HG03521 (cell line): ENCODE measurements at regions not wholly inside any gene's neighbourhood (a gene's known extent, or its start where the extent isn't known, plus 50 kb on each side); places are given as distances from the start of the nearest gene placed in this dataset.

Experiments
- ATAC-seq: cut with Tn5 transposase; IDR thresholded peaks from one replicate; pipeline ENCODE4 v1.9.1; 2021; ENCODE audit warnings: mild to moderate bottlenecking, moderate library complexity; ENCODE audit not compliant: unreplicated experiment

DNA sequence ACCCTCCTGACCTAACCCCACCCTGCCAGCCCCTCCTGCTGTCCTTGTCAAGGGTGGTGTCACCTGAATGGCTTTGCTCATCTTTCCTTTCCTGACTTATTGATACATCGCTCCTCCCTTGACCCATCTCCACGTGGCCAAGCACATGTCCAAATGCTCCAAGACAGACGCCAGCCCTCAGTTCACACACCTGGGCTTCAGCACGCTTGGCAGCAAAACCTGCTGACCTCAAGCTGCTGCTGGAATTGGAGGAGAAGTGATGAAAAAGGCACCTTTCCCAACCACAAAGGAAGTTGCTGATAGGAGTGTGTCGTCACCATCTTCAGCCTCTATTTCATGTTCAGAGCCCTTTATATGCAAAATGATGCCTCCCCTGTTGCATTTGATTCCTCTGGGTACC, 141.3 kb downstream of the TLE3 start:
- ATAC-seq = no peak

DNA sequence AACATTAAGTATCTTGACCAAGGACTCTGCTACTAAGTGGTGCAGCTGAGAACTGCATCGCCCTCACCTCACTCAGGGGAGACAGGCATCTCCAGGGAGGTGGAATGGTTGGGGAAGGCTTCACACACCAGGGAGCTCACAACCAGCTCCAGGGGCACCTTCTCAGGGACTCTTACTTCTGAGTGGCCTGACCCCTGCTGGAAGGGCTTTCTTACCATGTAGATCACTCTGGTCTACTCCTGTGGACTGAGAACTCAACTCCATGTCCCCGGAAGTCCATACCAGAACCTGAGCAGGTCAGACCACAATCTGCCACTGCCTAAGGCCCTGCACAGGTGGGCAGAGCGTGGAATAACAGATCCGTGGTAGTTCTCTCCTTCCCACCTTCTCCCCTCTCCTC, 140.5 kb downstream of the TLE3 start:
- no peak for ATAC-seq

DNA sequence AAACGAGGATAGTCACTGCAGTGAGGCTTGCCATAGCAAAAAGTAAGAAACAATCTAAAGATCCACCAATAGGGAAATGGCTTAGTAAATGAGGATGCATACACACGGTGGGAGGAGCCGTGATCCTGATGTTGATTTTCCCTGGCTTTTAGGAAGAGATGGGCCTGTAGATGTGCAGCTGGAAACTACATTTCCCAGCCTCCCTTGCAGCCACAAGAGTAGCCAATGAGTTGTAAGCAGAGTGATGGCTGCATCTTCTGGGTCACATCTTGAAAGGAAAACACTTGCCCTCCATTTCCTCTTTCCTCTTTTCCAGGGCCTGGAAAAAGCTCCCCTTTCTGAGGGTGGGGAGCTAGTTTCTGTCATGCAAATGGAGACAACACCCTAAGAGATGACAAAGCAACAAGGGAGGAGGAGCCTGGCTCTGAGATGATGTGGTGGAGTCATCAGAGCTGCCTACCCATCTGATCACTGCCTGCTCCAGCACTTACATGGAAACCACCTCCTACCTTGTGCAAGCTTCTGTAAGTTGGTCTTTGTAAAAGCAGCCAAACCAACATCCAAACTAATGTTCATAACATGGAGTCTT, 139.1 kb downstream of the TLE3 start:
- no peak for ATAC-seq

DNA sequence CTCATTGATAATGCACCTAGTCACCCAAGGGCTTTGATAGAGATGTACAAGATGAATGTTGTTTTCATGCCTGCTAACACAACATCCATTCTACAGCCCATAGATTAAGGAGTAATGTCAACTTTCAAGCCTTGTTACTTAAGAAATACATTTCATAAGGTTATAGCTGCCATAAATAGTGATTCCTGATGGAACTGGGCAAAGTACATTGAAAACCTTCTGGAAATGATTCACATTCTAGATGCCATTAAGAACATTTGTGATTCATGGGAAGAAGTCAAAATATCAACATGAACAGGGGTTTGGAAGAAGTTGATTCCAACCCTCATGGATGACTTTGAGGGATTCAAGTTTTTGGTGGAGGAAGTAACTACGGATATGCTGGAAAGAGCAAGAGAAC, 135.2 kb downstream of the TLE3 start:
- no peak for ATAC-seq

DNA sequence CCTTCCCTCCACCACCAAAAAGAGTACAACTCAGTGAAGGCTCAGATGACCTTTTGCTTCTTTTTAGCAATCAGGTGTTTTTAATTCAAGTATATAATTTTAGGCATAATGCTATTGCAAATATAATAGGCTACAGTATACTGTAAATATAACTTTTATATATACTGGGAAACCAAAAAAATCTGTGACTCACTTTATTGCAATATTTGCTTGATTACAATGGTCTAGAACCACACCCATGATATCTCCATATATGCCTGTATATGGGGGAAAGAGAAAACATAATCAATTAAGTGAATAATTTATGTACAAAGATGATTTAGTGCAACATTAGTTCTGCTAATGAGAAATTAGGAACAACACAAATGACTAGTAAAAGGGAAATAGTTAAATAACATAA, 134.3 kb downstream of the TLE3 start:
- no peak for ATAC-seq

DNA sequence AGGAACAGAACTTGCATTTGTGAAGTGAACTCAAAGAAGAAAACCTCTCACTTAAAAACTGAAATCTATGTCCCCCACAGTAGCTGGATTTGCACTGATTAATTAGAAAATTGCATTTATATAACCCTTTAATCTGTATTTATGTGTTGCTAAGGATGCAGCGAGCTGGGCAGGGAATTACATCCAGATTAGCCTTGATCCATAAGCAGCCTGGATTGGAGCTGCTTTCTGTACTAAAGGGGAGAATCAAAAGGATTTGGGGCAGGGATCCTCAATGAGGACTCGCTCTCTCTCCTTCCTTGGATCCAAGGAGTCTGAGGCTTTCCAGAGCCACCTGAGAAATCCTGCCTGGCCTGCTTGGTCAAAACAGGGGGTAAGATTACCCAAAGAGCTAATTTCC, 125.9 kb downstream of the TLE3 start:
- ATAC-seq = no peak

DNA sequence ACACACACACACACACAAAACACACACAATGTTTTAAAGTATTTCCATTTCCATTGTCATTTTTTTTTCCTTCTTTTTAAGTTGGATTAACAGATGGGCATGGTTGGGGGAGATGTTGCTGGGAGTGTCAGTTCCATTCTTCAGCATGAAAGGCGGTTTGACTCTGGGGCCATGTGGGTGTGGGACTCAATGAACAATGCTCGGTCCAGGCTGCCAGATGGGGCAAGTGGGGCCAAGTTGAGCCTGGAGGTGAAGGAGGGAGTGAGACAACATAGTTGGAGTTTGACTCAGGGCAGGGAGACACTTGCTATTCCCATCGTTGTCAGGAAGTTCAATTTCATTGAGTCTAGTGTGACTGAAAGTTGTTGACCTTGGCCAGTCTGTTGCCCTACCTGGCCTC, 125.3 kb downstream of the TLE3 start:
- ATAC-seq = no peak

DNA sequence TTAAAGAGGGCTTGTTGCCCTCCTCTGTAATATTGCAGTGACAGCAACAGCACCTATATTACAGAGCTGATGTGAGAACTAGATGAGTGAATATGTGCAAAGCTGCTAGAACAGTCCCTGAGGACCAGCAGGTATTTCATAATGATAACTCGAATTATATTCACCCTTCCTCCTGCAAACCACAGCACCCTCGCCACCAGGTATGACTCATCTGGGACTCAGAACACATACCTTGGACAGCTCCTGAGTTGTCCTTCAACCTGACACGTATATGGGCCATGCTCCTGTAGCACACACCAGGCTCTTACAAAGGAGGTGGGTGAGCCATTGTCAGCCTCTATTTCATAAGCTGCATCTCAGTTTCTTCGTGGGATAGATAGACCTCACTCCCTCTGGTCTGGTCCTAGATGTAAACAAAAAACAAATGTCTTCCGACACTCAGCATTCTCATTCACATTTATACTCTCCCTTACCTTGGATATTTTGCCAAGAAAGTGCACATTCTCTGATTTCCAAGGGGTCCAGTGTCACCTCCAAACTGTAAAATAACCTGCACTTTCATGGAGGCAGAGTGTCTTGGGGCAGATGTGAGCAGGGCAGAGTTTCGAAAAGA, 124.5 kb downstream of the TLE3 start:
- ATAC-seq = no peak

DNA sequence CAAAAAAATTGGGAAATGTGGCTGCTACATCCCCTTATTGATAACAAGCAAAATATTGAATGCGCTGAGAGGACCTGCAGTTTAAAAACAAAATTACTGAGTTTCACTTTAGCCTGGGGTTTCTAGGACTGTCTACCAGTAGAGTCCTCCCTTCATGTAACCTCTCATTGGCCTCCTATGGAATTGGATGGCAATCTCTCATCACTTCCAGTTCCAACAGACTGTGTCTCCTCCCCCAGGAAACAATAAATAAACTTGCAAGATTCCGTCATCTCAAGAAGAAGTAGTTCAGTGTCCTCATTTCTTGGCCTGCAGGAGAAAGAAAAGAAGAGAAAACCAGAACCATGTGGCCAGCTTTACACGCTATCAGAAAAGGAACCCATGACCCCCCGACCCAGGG, 123.8 kb downstream of the TLE3 start:
- ATAC-seq = no peak

DNA sequence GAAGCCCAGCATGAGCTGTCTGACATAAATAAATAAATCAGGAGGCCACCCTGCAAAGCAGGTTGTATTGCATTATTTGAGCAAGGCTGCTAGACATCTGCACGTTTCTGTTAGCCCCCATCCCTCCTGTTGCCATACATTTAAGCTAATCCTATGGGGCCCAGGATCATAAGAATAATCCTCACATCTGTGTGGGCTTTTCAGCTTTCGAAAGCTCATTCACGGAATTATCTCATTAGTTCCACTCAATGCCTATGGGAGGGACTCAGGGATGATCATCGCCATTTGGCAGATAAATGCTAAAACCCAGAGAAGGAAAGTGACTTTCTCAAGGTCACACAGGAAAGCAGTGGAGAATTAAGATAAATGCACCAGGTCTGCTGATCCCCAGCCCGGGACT, 123.4 kb downstream of the TLE3 start:
- ATAC-seq = no peak

DNA sequence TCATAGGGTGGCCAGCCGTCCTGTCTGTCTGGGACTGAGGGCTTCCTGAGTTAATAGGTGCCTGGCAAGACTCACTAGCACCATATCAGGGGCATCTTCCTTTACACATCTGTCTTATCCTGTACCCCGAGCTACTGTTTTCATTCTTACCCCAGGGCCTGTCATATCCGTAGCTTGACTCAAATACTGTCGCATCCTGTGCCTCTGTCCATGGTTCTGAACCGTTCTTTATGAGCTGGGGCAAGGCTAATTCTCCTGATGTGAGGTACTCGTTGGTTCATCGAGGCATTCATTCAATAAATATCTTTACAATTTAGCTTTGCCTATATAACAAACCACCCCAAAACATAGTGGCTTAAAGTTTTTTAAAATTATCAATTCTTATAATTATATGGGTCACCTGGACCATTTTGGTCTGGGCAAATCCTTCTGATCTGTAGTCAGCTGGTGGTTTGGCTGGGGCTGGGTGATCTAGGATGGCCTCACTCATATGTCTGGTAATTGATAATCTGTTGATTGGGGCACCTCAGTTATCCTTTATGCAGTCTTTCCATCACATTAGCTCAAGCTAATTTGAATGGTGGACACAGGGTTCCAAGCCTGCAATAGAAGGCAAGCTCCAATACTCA, 121.2 kb downstream of the TLE3 start:
- ATAC-seq = no peak

DNA sequence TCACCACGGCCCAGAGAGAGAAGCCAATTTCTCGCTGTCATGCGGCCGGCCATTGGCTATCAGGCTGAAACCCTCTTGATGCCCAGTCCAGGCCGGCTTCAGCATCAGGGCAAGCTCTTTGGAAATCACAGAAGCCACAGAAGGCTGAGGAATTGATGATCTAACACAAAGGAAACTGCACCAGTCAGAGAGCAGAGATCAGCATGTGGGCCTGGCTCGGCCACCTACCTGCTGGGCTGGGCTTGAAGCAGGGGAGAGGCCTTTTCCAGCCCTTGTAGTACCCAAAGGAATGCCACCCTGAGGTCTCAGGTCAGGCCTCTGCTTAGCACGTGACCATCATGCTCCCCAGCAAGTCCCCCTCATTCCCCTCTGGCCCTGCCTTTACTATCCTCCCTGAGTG, 119.1 kb downstream of the TLE3 start:
- ATAC-seq = no peak

DNA sequence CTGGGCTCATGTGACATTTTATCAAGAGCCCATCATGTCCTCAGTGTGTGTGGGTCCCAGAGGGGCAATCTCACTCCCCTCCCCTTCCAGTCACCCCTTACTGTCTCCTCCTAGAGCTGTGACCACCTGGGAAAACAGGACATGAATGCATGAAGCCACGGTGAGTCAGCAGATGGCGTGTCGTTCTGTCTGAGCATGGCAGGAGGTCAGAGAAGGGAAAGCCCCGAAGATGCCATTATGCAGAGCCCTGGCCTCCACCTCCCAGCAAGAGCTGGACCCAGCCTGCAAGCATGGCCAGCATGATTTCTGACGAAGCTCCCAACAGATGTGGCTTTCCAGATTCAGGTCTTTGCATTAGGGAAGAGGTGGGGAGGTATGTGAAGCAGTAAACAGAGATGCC, 118.5 kb downstream of the TLE3 start:
- ATAC-seq = peak; percentile 49

DNA sequence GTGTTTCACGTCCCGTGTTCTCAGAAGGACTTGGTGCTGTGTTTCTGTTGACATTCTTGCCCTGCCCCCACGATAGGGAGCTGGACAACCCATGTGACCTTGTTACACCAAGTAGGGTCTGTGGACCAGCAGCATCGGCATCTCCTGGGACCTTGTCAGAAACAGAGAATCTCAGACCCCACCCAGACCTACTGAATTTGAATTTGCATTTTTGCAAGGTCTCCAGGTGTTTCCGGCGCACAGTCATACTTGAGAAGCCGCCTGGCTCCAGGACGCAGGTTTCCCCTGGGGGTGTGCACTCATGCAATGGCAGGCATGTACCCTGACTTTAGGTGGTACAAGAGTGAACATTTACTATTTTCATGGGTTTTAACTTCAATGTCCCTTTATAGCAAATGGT, 117.9 kb downstream of the TLE3 start:
- peak; percentile 81 for ATAC-seq

DNA sequence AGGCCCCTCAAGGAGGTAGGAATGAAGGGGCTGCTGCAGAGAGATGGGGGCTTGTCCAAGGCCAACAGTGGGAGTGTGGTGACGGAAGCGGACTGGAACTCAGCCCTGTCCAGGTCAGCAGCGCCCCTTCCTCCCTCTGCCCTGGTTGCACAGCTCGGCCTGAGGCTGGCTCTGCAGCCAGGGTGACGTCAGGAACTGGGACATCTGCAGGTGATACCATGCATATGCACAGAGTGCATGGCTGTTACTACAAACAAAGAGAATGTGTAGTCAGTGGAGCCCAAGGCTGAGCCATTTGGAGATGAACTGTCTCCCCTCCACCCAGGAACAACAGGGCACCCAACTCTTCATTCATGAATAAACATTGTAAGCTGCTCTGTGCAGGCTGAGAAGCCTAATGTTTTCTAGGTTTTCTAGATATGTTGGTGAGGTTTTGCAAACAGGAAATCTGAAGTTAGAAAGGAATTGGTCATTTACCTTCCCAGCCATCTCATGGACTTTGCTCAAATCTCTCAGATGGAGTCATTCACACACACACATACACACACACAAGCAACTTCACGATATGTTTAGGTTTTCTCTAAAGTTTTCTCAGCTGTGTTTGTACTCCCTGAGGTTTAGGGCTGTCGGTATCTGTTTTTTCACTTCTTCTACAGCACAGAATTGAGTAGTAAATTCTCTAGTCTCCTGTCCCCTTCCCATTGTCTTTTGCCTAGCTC, 117.2 kb downstream of the TLE3 start:
- ATAC-seq = no peak

DNA sequence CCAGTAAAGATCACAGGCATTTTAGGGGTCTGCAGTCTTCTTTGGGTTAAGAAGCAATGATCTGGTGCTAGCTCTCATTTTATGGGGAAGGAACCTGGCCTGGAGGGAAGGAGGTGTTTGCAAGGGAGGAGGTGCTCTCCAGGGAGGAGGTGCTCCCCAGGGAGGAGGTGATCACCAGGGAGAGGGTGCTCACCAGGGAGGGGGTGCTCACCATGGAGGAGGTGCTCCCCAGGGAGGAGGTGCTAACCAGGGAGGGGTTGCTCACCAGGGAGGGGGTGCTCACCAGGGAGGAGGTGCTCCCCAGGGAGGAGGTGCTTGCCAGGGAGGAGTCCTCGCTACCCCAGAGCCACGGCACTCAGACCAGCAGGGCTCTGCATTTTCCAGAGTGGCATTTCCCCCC, 115.7 kb downstream of the TLE3 start:
- ATAC-seq = no peak

DNA sequence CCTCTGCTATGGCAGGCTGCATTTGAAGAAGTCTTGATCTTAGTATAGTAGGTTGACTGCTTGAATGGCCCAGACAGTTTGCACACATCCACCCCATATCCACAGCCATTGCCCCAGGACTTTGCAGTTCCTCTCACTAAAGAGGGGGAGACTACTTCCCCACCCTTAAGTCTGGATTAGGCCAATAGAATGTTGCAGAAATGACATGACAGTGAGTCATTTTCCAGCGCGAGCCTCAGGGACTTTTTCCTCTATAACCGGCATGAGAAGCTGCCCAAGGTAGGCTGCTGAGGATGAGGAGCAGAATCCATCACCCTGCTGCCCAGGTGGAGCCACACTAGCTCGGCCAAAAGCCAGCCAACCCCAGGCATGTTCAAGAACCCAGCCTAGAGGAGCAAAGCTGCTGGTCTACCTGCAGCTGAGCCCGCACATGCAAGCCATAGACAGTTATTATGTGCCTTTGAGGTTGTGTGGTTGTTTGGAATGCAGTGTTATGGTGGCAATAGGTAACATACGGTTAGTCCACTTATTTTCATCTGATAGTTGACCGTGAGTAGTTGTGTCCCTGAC, 113.9 kb downstream of the TLE3 start:
- no peak for ATAC-seq

DNA sequence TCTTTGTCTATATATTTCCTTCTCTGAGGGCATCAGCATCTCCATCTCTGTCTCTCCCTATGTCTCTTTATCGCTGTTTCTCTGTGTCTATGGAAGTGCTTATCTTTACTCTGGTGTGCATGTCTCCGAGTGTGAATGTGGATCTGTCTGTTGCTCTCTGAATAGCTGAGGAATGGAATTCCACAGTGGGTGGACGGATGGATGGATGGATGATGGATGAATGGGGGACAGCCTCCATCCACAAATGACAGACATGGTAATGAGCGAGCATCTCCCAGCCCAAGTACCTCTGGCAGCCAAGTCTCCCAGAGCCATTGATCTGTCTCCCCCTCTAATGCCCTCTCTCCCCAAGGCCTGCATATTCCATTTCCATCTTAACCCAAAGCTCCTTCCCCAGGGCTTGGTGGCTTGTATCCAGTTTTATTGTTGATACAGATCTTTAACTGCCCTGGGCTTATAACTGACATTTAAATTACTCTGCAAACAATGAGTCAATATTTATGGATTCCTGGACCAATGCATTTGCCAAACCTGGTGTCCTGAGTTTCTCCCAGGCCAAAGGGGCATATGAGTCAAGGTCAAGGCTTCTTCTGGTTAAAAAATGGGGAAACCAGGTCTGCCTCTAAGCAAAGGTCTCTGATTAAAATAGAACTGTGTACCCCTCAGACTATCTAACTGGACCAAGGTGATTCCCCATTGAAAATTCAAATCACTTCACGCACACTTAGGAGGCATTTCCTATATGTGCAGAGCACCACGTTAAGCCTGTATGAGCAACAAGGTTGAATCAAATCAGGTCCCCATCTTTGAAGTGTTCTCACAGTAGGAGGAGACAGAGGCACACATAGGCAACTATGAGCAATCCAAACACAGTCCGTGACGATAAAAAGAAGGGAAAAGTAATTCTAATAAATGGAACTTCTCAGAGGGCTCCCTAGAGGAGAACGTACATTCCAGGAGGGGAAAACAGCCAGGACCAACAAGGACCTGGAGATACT, 109.9 kb downstream of the TLE3 start:
- ATAC-seq = no peak

DNA sequence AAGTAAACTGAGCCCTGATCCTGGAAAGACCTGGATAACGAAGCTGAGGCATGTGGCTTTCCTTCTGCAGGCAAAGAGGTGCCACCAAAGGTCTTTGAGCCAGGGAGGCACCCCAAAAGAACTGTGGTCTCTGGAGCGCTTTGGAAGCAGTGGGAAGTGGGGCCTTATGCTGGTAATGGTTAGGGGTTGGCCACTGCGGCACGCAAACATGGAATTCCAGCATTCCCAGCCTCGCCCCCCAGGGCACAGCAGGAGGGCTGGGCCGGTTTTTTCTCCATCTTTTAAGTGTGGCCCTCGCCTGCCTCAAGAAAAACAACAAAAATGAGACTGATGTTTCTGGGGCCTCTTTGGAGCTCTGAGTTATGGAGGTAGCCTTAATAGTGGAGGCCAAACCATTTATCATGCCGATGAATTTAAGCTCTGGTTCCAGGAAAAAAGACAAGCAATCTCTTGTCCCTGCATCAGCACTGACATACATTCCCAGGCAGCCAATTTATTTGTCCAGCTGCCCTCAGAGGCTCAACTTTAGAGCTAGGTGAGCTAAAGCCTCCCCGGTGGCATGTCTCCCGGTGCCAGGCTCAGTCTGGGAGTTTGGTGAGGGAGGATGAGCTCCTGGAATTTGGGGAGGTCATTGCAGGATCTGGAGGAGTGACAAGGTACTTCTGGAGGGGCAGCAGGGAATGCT, 109.0 kb downstream of the TLE3 start:
- no peak for ATAC-seq
